ENCODE measurements at regions not wholly inside any gene's neighbourhood (a gene's known extent, or its start where the extent isn't known, plus 50 kb on each side); places are given as distances from the start of the nearest gene placed in this dataset.

GRCh38 chr1:224503161-224504118 lies 68.8 kb upstream of the WDR26 start:
- intact Hi-C loops (cut with micrococcal nuclease): loop anchor here (10.0 kb wide), 1 partner anchor 921 kb away; the partner anchor contains the start of gene LBR

DNA sequence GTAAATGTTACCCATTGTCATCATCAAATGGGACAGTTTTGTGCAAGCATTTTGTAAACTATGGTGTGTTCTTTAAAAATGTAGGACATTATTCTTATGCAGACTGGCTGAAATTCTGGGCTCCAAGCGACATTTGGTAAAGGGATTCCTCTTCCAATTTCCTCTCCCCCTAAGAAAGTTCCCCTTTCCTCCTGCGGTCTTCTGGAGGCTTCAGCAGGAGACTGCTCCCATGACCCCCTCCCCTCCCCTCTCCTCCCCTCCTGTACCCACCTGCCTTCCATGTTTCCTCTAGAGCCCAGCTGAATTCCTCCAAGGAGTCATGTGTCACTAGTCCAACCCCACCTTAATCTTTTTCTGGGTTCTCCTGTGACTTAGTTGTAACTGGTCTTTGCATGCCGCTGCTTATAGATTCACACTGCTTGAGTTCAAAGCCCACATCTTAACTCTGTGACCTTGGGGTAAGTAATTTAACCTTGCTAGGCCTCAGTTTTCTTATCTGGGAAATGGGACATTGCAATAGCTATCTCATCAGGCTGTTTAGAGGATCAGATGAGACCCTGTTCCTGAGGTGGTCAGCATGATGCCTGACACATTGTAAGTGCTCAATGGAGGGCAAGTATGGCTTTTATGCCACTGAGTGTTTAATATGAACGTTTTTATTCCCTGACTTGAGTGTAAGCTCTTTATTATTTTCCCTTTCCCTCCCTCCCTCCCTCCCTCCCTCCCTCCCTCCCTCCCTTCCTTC lies 69.9 kb upstream of the WDR26 start:
- intact Hi-C loops (cut with micrococcal nuclease): loop anchor here (10.0 kb wide), 1 partner anchor 920 kb away; the partner anchor contains the start of gene LBR

DNA sequence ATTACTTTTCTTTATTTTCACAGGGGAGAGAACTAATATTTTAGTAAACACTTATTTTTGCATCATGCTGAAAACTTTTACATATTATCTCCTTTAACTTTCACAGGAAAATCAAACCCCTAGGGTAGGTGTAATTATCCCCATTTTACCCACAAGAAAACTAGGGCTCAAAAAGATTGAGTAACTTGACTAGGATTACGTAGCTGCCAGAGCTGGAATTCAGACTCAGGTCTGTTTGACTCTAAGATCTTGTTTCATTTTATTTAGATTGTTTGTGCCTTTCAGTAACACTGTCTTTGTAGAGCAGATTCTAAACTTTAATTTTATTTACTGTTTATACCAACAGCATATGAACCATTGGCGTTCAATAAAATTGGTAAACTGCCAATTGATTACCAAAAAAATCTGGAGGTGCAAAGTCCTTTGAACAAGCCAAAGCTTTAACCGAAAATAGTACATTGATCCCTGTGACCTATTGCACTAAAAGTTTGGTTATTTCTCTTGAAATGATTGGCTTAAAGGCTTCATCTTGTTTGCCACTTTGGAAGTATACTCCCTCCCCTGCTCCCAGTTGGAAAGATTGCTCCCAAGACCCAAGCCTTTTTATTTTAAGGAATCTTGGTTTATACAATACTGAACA lies 71.0 kb upstream of the WDR26 start:
- intact Hi-C loops (cut with micrococcal nuclease): loop anchor here (10.0 kb wide), 1 partner anchor 919 kb away; the partner anchor contains the start of gene LBR

DNA sequence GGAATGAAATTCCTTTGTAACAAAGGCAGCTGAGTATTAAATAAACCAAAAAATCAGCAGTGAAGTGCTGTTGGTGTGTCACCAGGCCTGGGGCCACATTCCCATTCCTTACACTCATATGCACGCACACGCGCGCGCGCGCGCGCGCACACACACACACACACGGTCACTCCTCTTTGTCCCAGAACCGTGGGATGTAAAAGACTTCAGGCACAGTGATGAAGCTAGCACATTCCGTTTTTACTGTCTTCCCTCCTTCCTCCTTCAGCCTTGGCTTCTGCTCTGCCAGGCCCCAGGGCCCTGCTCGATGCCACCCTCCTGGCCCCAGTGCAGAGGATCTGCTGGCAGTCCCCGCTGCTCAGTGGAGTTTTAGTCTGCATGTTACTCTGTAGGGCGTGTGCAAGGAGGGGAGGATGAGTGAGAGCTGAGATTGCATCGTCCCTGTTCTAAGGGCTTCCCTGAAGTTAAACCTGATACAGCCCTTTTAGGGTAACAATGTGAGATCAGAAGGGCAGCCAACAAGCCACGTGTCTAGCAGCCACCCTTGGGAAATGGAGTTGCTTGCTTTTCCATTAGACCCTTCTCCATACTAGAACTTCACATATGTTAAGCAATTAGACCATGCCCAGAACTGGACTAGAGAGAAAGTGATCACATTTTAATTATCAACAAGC lies 71.7 kb upstream of the WDR26 start:
- intact Hi-C loops (cut with micrococcal nuclease): loop anchor here (10.0 kb wide), 1 partner anchor 919 kb away; the partner anchor contains the start of gene LBR

GRCh38 chr1:224507771-224508523 lies 73.3 kb upstream of the WDR26 start:
- intact Hi-C loops (cut with micrococcal nuclease): loop anchor here (10.0 kb wide), 1 partner anchor 917 kb away; the partner anchor contains the start of gene LBR

DNA sequence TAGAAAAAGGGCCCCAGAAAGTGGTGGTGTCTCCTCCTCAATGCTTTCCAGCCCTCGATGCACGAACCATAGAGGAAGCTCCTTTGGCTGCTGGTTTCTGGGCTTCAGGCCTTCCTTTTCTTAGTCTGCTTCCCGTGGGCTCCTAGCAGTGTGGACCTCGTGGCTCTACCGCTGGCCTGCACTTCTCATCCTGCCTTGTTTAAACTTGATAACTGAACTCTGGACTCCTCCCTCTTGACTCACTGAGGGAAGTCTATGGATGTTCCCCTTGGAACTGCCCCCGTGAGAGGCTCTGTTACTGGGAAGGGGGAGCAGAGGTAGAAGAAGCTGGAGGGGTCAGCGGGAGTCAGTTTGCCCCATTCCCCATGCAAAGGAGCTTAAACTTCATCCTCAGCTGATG lies 75.3 kb upstream of the WDR26 start:
- intact Hi-C loops (cut with micrococcal nuclease): loop anchor here (5.0 to 10.0 kb wide), 2 partner anchors 112 to 915 kb away; partner anchors contain the start of gene LBR

DNA sequence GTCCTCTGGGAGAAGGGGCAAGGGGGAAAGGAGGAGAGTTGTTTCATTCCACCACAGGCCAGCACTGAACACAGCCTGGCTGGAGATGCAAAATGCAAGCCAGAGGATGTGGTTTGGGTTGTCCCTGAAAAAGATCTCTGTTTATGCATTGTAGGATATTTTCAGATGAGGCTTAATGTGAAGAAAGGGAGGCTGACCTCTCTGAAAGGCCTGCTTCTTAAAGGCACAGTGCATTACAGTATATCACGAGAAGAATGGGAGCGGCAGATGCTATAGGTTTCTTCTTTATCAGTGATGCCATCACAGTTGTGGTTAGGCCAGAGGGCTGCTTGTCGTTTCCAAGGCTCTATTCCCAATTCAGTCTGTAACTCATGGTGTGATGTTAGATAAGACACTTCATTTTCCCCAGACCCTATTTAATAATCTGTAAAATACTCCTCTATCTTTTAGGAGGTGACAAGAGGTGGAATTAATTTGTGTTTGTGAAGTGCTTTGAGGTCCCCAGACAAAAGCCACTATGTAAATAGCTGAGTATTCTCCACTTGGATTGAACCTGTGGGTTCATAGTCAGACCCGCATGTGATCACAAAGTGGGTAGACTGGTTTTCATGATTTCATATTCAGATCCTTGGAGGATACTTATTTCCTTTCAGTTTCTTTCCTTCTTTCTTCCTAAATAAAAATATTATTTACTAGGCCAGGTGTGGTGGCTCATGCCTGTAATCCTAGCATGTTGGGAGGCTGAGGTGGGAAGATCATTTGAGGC lies 76.5 kb upstream of the WDR26 start:
- intact Hi-C loops (cut with micrococcal nuclease): loop anchor here (5.0 kb wide), 1 partner anchor 111 kb away; no protein-coding TSS in a partner anchor

DNA sequence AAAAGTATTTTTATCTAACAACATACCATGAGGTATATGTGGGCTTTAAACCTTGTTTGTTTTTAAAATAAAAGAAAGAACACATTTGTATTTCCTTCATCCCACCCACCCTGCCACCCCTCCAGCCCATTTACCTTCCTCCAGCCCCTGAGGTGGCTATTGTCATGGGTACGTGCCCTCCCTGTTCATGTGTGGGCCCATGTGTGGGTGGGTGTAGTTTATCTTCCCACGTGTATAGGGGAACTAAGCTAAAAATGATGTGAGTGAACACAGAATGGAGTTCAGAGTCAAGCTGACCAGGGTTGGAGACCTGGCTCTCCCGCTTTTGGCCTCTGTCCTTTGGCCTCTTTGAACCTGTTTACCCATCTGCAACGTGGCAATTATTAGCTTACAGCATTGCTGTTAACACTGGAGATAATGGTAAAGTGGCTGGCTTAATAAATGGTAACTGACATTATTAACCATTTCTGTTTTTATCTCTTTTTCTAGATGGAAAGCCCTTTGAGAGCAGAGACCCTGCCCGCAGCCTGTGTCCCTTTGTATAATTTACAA lies 78.1 kb upstream of the WDR26 start:
- intact Hi-C loops (cut with micrococcal nuclease): loop anchor here (1.0 to 5.0 kb wide), 4 partner anchors 110 to 410 kb away; no protein-coding TSS in a partner anchor

- intact Hi-C loops (cut with micrococcal nuclease): loop anchor here (1.0 to 5.0 kb wide), 4 partner anchors 109 to 409 kb away; no protein-coding TSS in a partner anchor
Measured at GRCh38 chr1:224513383-224513782, 78.8 kb upstream of the WDR26 start.

DNA sequence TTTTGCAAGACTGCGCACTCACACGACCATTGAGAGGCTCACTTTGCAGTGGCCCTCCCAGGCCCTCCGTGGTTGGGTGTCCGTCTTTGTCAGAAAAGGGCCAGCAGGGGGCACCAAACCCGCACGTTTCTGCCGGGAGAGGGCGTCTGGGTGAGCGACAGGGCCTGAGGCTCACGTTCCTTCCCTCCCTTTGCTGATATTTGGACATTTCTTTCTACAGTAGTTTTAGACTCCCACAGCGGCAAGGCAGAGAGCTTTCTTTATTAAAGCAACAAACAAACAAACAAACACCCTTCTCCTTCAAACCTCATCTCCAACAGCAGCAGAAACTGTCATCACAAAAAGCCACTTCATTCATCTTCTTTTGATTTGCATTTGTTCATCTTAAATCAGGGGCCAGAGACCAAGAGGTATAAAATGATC lies 79.2 kb upstream of the WDR26 start:
- intact Hi-C loops (cut with micrococcal nuclease): loop anchor here (1.0 to 5.0 kb wide), 4 partner anchors 109 to 409 kb away; no protein-coding TSS in a partner anchor

DNA sequence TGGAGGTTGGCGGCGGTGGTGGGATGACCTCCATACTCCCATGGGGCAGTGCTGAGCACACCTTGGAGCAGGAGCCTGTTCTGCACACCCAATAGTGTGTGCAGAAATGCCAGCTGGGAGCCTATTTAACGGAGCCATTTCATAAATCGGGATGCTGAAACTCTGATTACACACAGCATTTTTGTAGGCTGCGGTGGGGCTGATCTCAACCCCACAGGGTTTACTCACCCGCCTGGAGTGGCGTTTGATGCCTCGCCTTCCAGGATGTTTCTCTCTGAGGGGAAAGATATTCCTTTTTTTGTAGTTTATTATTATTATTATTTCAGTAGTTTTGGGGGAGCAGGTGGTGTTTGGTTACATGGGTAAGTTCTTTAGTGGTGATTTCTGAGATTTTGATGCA lies 82.6 kb upstream of the WDR26 start:
- intact Hi-C loops (cut with micrococcal nuclease): no loop called here

GRCh38 chr1:224518528-224518927 lies 83.9 kb upstream of the WDR26 start:
- intact Hi-C loops (cut with micrococcal nuclease): no loop called here

- intact Hi-C loops (cut with micrococcal nuclease): no loop called here
Measured at GRCh38 chr1:224519874-224520273, 85.3 kb upstream of the WDR26 start.

GRCh38 chr1:224520808-224521207 lies 86.2 kb upstream of the WDR26 start:
- intact Hi-C loops (cut with micrococcal nuclease): no loop called here

GRCh38 chr1:224521904-224522734 lies 87.5 kb upstream of the WDR26 start:
- intact Hi-C loops (cut with micrococcal nuclease): no loop called here

GRCh38 chr1:224523676-224524075 lies 89.1 kb upstream of the WDR26 start:
- intact Hi-C loops (cut with micrococcal nuclease): no loop called here

- intact Hi-C loops (cut with micrococcal nuclease): no loop called here
Measured at GRCh38 chr1:224524679-224525078, 90.1 kb upstream of the WDR26 start.
